Lower lobe of right lung (tissue), 2 donors: ENCODE measurements at regions not wholly inside any gene's neighbourhood (a gene's known extent, or its start where the extent isn't known, plus 50 kb on each side); places are given as distances from the start of the nearest gene placed in this dataset.

Experiments used
- ATAC-seq, 2 donors: fragments of 200-7000 bp; cut with Tn5 transposase; one replicate each; pipeline ENCODE4 v1.9.1; 2020 to 2022; ENCODE audit warnings: mild to moderate bottlenecking in 2 of 2, moderate library complexity in 2 of 2
- DNase-seq: peaks from one replicate; pipeline ENCODE4 v3.0.0-alpha.2; 2020
- H3K27ac ChIP-seq: fragments of 200-600 bp; one replicate; pipeline ENCODE4 v1.8.0; 2022
- H3K27me3 ChIP-seq: fragments of 200-600 bp; one replicate; pipeline ENCODE4 v1.8.0; 2022; ENCODE audit warnings: low read depth
- H3K36me3 ChIP-seq: fragments of 200-600 bp; one replicate; pipeline ENCODE4 v1.8.0; 2022; ENCODE audit warnings: mild to moderate bottlenecking
- H3K4me1 ChIP-seq: fragments of 200-600 bp; one replicate; pipeline ENCODE4 v1.8.0; 2022
- H3K4me3 ChIP-seq: fragments of 200-600 bp; one replicate; pipeline ENCODE4 v1.8.0; 2022; ENCODE audit warnings: mild to moderate bottlenecking
- H3K9me3 ChIP-seq: fragments of 200-600 bp; one replicate; pipeline ENCODE4 v1.8.0; 2022
- intact Hi-C: fragments of 100-400 bp; cut with DNase I; formaldehyde crosslinking; loops from one replicate; pipeline ENCODE4 v1.11.0; 2022
- TF ChIP-seq, protein P1 (sequence below): fragments of 200-600 bp; IDR thresholded peaks from one replicate; pipeline ENCODE4 v1.8.0; 2022; ENCODE audit warnings: antibody characterized with exemption, mild to moderate bottlenecking
- donor health status: DM: no; HTN: yes; CAD: no; lungs with severe emphysema.

DNA sequence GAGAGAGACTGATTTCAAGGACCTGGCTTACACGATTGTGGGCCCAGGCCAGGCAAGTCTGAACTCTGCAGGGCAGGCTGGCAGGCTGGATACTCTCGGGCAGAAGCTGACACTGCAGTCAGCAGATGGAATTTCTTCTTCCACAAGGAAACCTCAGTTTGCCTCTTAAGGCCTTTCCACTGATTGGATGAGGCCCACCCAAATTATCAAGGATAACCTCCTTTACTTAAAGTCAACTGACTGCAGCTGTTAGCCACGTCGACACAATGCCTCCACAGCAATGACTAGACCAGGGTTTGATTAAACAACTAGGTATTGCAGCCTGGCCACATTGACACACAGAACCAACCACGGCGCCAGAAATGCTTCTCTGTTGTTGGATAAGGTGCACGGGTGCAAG, 130.5 kb downstream of the PSMG1 start:
- no peaks in the 10 kb centered on the region for H3K27me3 ChIP-seq
- no peaks in the 10 kb centered on the region for H3K9me3 ChIP-seq
- no peak overlapping the region for H3K4me3 ChIP-seq
- TF ChIP-seq, protein P1, sequence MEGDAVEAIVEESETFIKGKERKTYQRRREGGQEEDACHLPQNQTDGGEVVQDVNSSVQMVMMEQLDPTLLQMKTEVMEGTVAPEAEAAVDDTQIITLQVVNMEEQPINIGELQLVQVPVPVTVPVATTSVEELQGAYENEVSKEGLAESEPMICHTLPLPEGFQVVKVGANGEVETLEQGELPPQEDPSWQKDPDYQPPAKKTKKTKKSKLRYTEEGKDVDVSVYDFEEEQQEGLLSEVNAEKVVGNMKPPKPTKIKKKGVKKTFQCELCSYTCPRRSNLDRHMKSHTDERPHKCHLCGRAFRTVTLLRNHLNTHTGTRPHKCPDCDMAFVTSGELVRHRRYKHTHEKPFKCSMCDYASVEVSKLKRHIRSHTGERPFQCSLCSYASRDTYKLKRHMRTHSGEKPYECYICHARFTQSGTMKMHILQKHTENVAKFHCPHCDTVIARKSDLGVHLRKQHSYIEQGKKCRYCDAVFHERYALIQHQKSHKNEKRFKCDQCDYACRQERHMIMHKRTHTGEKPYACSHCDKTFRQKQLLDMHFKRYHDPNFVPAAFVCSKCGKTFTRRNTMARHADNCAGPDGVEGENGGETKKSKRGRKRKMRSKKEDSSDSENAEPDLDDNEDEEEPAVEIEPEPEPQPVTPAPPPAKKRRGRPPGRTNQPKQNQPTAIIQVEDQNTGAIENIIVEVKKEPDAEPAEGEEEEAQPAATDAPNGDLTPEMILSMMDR = no peak
- DNase-seq = no peak
- H3K36me3 ChIP-seq = no peaks in the 10 kb centered on the region
- intact Hi-C loops = no loop called here
- H3K4me1 ChIP-seq = peaks cover 26% of the 10 kb centered on the region
- no peak for ATAC-seq
- no peak overlapping the region for H3K27ac ChIP-seq

DNA sequence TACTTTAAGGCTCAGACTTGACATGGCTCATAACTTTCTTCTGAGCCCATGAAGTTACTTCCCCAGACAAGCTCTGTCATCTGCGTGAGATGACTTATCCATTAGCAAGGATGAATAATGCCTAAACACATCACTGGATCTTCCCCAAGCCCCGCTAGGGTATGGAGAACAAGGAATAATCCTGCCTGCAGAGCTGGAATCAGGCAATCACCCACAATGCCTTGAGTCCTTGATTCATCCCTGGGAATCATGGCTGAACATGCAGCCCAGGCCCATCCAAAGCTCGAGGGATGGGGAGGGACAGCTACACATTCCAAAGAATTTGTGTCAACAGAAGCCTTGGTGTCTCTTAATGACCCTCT, 131.7 kb downstream of the PSMG1 start:
- H3K4me1 ChIP-seq = peaks cover 17% of the 10 kb centered on the region
- DNase-seq (no peak), ATAC-seq (no peak)
- no peak overlapping the region for H3K27ac ChIP-seq
- intact Hi-C loops = no loop called here
- H3K4me3 ChIP-seq = no peak overlapping the region
- H3K9me3 ChIP-seq = no peaks in the 10 kb centered on the region
- TF ChIP-seq, protein P1 = no peak
- no peaks in the 10 kb centered on the region for H3K27me3 ChIP-seq
- no peaks in the 10 kb centered on the region for H3K36me3 ChIP-seq

DNA sequence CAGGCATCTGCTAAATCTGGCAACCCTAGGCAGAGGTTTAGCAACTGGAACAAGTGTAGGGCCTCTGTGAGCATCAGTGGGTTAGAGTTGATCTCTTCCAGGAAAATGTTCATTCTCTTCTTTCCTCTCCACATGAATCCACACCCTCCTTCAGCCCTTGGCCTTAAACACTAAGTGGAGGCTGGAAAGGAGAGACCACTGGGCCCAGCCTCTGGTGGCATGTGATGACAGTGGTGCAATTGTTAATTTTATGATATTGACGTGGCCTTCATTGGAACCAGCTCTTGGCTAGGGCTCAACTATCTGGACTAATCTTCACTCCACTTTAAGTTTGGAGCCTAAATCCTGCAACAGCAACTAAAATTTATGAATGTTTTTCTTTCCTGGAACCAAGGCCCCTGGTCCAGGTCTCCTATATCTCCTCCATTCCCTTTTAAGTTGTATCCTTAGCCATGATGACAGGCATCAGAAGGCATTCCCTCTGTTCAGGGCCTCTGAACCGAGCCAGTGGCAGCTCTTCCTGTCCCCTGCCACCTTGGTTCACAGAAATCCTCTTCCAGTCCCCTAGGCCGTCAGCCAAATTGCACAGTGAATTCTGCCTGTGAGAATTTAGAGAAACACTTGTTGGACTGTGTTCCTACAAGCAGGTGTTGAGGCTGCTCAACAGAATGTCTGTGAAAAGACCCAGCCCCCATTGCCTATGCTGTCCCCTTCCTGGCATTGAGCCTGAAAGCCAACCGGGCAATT, 132.2 kb downstream of the PSMG1 start:
- DNase-seq = no peak
- TF ChIP-seq, protein P1 = no peak
- no peaks in the 10 kb centered on the region for H3K27me3 ChIP-seq
- peaks cover 13% of the 10 kb centered on the region for H3K4me1 ChIP-seq
- H3K27ac ChIP-seq = no peak overlapping the region
- no peaks in the 10 kb centered on the region for H3K36me3 ChIP-seq
- intact Hi-C loops = no loop called here
- no peaks in the 10 kb centered on the region for H3K9me3 ChIP-seq
- H3K4me3 ChIP-seq = no peak overlapping the region
- no peak for ATAC-seq

DNA sequence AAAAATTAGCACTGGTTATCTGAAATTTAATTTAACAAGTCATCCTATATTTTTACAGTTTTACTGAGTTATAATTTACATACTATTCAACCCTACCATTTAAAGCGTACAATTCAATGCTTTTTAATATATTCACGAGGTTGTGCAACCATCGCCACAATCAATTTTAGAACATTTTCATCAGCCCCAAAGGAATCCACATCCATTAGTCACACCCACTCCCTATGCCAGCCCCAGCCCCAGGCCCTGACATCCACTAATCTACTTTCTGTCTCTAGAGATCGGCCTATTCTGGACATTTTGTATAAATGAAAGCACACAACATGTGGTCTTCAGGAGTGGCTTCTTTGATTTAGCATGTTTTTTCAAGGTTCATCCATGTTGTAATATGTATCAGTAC, 134.7 kb downstream of the PSMG1 start:
- TF ChIP-seq, protein P1 = no peak
- intact Hi-C loops = no loop called here
- Histone ChIP-seq H3K9me3 (no peaks in the 10 kb centered on the region), H3K4me1 (no peaks in the 10 kb centered on the region), H3K27me3 (no peaks in the 10 kb centered on the region), H3K27ac (no peak overlapping the region), H3K36me3 (no peaks in the 10 kb centered on the region), H3K4me3 (no peak overlapping the region)
- ATAC-seq = no peak
- no peak for DNase-seq

DNA sequence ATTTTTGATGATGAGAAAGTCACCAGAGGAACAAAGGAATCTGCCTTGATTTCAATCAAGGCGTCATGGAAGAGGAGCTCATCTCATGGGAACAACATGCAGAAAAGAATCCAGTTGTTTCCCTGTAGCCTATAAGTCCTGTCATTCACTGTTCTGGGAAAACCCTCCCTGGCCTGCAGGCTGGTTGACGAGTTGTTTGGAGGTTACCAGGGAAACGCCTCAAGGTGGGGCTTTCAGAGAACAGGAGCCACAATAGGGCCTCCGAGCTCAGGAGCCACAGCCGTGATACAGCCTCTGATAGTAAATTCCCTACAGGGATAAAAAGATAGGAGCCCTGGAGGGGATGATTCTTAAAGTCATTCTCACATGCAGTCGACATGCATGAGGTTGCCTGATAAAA, 135.2 kb downstream of the PSMG1 start:
- TF ChIP-seq, protein P1 = no peak
- Histone ChIP-seq H3K4me3 (no peak overlapping the region), H3K27me3 (no peaks in the 10 kb centered on the region), H3K27ac (no peak overlapping the region), H3K4me1 (no peaks in the 10 kb centered on the region), H3K9me3 (no peaks in the 10 kb centered on the region), H3K36me3 (no peaks in the 10 kb centered on the region)
- peak; percentile 86 to 91 for ATAC-seq
- peak; percentile 52 for DNase-seq
- intact Hi-C loops = no loop called here
